Panc1 (cell line): ENCODE measurements at regions not wholly inside any gene's neighbourhood (a gene's known extent, or its start where the extent isn't known, plus 50 kb on each side); places are given as distances from the start of the nearest gene placed in this dataset.

Experiments used
- TF ChIP-seq, protein P1 (sequence below): fragments of 450-650 bp; IDR thresholded peaks from 2 replicates; pipeline ENCODE4 v1.5.1; 2017; ENCODE audit warnings: mild to moderate bottlenecking
- TF ChIP-seq, protein P2 (sequence below), 2 experiments: IDR thresholded peaks; 2 replicates each; pipeline ENCODE4 v1.6.1; 2011 to 2012; ENCODE audit warnings: low read depth in 2 of 2, control low read depth in 1 of 2, low read length in 1 of 2, mild to moderate bottlenecking in 1 of 2, moderate library complexity in 1 of 2; ENCODE audit not compliant: insufficient read depth in 1 of 2

DNA sequence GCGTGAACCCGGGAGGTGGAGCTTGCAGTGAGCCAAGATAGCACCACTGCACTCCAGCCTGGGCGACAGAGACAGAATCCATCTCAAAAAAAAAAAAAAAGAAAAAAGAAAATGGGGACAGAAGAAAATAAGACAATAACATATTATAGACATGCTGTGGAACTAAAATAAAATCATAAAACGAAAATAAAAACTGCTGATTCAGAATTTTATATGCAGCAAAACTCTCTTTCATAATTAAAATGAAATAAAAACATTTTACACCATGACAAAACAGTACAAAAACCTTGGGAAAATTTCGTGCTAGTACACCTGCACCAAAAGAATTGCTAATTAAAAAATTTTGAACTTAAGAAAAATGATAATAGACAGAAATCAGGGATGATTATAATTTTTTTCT lies 2245.1 kb downstream of the PCDH9 start:
- TF ChIP-seq, protein P1, sequence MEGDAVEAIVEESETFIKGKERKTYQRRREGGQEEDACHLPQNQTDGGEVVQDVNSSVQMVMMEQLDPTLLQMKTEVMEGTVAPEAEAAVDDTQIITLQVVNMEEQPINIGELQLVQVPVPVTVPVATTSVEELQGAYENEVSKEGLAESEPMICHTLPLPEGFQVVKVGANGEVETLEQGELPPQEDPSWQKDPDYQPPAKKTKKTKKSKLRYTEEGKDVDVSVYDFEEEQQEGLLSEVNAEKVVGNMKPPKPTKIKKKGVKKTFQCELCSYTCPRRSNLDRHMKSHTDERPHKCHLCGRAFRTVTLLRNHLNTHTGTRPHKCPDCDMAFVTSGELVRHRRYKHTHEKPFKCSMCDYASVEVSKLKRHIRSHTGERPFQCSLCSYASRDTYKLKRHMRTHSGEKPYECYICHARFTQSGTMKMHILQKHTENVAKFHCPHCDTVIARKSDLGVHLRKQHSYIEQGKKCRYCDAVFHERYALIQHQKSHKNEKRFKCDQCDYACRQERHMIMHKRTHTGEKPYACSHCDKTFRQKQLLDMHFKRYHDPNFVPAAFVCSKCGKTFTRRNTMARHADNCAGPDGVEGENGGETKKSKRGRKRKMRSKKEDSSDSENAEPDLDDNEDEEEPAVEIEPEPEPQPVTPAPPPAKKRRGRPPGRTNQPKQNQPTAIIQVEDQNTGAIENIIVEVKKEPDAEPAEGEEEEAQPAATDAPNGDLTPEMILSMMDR, result no peak
- TF ChIP-seq, protein P2, sequence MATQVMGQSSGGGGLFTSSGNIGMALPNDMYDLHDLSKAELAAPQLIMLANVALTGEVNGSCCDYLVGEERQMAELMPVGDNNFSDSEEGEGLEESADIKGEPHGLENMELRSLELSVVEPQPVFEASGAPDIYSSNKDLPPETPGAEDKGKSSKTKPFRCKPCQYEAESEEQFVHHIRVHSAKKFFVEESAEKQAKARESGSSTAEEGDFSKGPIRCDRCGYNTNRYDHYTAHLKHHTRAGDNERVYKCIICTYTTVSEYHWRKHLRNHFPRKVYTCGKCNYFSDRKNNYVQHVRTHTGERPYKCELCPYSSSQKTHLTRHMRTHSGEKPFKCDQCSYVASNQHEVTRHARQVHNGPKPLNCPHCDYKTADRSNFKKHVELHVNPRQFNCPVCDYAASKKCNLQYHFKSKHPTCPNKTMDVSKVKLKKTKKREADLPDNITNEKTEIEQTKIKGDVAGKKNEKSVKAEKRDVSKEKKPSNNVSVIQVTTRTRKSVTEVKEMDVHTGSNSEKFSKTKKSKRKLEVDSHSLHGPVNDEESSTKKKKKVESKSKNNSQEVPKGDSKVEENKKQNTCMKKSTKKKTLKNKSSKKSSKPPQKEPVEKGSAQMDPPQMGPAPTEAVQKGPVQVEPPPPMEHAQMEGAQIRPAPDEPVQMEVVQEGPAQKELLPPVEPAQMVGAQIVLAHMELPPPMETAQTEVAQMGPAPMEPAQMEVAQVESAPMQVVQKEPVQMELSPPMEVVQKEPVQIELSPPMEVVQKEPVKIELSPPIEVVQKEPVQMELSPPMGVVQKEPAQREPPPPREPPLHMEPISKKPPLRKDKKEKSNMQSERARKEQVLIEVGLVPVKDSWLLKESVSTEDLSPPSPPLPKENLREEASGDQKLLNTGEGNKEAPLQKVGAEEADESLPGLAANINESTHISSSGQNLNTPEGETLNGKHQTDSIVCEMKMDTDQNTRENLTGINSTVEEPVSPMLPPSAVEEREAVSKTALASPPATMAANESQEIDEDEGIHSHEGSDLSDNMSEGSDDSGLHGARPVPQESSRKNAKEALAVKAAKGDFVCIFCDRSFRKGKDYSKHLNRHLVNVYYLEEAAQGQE (IDR thresholded peaks at IDR 0.05; ENCODE audit: insufficient read depth in 1 of 2, low read depth in 2 of 2, low read length in 1 of 2), result no peak
